Activated T-cell treated with anti-CD3 and anti-CD28 coated beads, Interleukin-2, amount 50 U/mL, for 24 hours (primary cell): ENCODE measurements at regions not wholly inside any gene's neighbourhood (a gene's known extent, or its start where the extent isn't known, plus 50 kb on each side); places are given as distances from the start of the nearest gene placed in this dataset.

Experiments
- DNase-seq: peaks from one replicate; pipeline ENCODE4 v3.0.0-alpha.2; 2020
- H3K27ac Mint-ChIP-seq: 2 replicates; pipeline ENCODE4 v1.8.0; 2020; ENCODE audit warnings: mild to moderate bottlenecking, mixed read lengths
- H3K27me3 Mint-ChIP-seq: 2 replicates; pipeline ENCODE4 v1.8.0; 2020; ENCODE audit warnings: mixed read lengths
- H3K36me3 Mint-ChIP-seq: 2 replicates; pipeline ENCODE4 v1.8.0; 2020; ENCODE audit warnings: low read depth, mixed read lengths
- H3K4me1 Mint-ChIP-seq: 2 replicates; pipeline ENCODE4 v1.8.0; 2020; ENCODE audit warnings: low read depth, mixed read lengths
- H3K4me3 Mint-ChIP-seq: 2 replicates; pipeline ENCODE4 v1.8.0; 2020; ENCODE audit warnings: mild to moderate bottlenecking, moderate library complexity, mixed read lengths
- H3K9me3 Mint-ChIP-seq: 2 replicates; pipeline ENCODE4 v1.8.0; 2020; ENCODE audit warnings: mixed read lengths

- Mint-ChIP-seq H3K27me3 (no peaks in the 10 kb centered on the region), H3K36me3 (peaks cover 2% of the 10 kb centered on the region), H3K4me1 (peaks cover 54% of the 10 kb centered on the region), H3K4me3 (no peak overlapping the region), H3K27ac (peak overlapping the region; percentile 91), H3K9me3 (no peaks in the 10 kb centered on the region)
- DNase-seq = no peak
Measured at GRCh38 chr13:73984201-73984600, 150.0 kb downstream of the KLF12 start.

- DNase-seq = no peak
- H3K27ac Mint-ChIP-seq = no peak overlapping the region
- H3K4me1 Mint-ChIP-seq = peaks cover 51% of the 10 kb centered on the region
- H3K36me3 Mint-ChIP-seq = peaks cover 6% of the 10 kb centered on the region
- H3K9me3 Mint-ChIP-seq = no peaks in the 10 kb centered on the region
- H3K27me3 Mint-ChIP-seq = no peaks in the 10 kb centered on the region
- H3K4me3 Mint-ChIP-seq = no peak overlapping the region
Measured at GRCh38 chr13:73983109-73983508, 151.1 kb downstream of the KLF12 start.

DNA sequence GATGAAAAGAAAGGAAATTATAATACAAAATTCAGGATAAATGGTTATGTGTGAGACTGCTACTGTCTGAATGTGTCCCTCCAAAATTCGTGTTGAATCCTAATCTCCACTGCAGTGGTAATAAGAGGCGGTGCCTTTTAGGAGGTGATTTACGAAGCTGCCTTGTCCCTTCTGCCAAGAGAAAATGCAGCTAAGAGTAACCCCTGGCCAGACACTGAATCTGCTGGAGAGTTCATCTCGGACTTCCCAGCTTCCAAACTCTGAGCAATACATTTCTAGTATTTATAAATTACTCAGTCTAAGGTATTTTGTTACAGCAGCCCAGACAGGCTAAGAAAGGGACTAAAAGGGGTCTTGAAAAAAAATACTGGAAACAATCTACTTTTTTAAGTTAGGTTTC is 152.6 kb downstream of the KLF12 start:
- Mint-ChIP-seq H3K27ac (no peak overlapping the region), H3K36me3 (peaks cover 14% of the 10 kb centered on the region), H3K4me1 (peaks cover 52% of the 10 kb centered on the region), H3K9me3 (no peaks in the 10 kb centered on the region), H3K4me3 (no peak overlapping the region), H3K27me3 (no peaks in the 10 kb centered on the region)
- no peak for DNase-seq

GRCh38 chr13:73975767-73976166 is 158.4 kb downstream of the KLF12 start:
- DNase-seq = no peak
- Mint-ChIP-seq H3K36me3 (peaks cover 22% of the 10 kb centered on the region), H3K4me3 (no peak overlapping the region), H3K4me1 (peaks cover 62% of the 10 kb centered on the region), H3K27ac (no peak overlapping the region), H3K9me3 (peaks cover 5% of the 10 kb centered on the region), H3K27me3 (no peaks in the 10 kb centered on the region)

DNA sequence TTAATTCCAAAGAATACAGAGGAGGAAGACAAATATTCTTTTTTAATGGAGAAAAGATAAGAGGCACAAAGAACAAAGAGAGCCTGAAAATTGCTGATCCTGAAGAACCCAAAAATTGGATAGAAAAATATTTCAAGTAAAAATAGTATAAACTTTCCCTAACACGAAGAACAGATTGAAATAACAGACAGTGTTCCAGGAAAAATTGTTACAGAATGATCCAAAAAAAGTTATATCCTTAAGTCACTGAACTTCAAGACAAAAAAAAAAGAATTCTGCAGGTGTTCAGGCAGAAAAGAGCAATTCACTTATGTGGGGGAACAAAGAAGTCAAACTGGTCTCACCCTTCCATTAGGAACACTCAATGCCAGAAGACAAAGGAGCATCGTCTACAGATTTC is 160.2 kb downstream of the KLF12 start:
- Mint-ChIP-seq H3K36me3 (peaks cover 27% of the 10 kb centered on the region), H3K27ac (no peak overlapping the region), H3K4me1 (peaks cover 67% of the 10 kb centered on the region), H3K4me3 (no peak overlapping the region), H3K27me3 (no peaks in the 10 kb centered on the region), H3K9me3 (peaks cover 5% of the 10 kb centered on the region)
- no peak for DNase-seq

DNA sequence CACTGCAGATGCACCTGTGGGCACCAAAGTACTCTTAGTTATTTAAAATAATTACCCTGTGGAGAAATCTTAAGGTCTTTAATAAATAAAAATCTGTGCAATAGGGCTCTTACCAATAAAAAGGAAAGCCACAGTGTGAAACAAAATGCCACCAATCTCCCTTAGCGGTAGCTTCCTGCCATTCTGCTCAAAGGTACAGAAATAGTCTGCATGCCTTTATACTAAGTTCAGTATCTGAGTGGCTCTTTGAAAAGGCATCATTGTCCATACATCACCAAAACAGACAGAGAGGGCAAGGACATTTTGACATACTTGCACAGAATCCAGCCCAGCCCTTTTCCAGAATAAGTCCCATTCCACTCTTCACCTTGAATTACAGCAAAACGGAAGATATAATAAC is 161.0 kb downstream of the KLF12 start:
- peaks cover 68% of the 10 kb centered on the region for H3K4me1 Mint-ChIP-seq
- no peak overlapping the region for H3K27ac Mint-ChIP-seq
- H3K4me3 Mint-ChIP-seq = no peak overlapping the region
- peaks cover 5% of the 10 kb centered on the region for H3K9me3 Mint-ChIP-seq
- no peaks in the 10 kb centered on the region for H3K27me3 Mint-ChIP-seq
- no peak for DNase-seq
- H3K36me3 Mint-ChIP-seq = peaks cover 28% of the 10 kb centered on the region

DNA sequence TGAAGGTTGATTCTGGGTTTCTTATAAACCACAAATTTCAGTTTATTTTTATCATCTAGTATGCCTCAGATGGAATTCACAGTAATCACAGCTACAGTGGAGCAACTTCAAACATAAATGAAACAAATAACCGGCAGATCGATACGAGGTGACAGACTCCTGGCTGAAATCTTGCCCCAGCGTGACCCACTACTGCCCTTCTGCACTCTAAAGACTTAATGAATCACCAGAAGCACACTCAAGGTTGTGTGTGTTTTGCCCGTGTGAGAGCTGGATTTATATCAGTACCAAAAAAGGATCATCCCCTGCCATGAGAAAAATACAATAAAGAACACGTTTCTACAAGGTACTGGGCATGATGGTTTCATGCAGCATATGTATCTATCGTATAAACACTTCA is 161.7 kb downstream of the KLF12 start:
- Mint-ChIP-seq H3K36me3 (peaks cover 22% of the 10 kb centered on the region), H3K27ac (no peak overlapping the region), H3K27me3 (no peaks in the 10 kb centered on the region), H3K4me1 (peaks cover 68% of the 10 kb centered on the region), H3K9me3 (peaks cover 5% of the 10 kb centered on the region), H3K4me3 (no peak overlapping the region)
- no peak for DNase-seq

- Mint-ChIP-seq H3K4me1 (peaks cover 72% of the 10 kb centered on the region), H3K36me3 (peaks cover 21% of the 10 kb centered on the region), H3K9me3 (peaks cover 4% of the 10 kb centered on the region), H3K27ac (no peak overlapping the region), H3K27me3 (no peaks in the 10 kb centered on the region), H3K4me3 (no peak overlapping the region)
- DNase-seq = no peak
Measured at GRCh38 chr13:73971481-73971880, 162.7 kb downstream of the KLF12 start.

GRCh38 chr13:73970421-73971055 is 163.7 kb downstream of the KLF12 start:
- H3K36me3 Mint-ChIP-seq = peaks cover 18% of the 10 kb centered on the region
- peaks cover 70% of the 10 kb centered on the region for H3K4me1 Mint-ChIP-seq
- H3K9me3 Mint-ChIP-seq = no peaks in the 10 kb centered on the region
- no peak for DNase-seq
- no peak overlapping the region for H3K27ac Mint-ChIP-seq
- no peak overlapping the region for H3K4me3 Mint-ChIP-seq
- H3K27me3 Mint-ChIP-seq = no peaks in the 10 kb centered on the region

DNA sequence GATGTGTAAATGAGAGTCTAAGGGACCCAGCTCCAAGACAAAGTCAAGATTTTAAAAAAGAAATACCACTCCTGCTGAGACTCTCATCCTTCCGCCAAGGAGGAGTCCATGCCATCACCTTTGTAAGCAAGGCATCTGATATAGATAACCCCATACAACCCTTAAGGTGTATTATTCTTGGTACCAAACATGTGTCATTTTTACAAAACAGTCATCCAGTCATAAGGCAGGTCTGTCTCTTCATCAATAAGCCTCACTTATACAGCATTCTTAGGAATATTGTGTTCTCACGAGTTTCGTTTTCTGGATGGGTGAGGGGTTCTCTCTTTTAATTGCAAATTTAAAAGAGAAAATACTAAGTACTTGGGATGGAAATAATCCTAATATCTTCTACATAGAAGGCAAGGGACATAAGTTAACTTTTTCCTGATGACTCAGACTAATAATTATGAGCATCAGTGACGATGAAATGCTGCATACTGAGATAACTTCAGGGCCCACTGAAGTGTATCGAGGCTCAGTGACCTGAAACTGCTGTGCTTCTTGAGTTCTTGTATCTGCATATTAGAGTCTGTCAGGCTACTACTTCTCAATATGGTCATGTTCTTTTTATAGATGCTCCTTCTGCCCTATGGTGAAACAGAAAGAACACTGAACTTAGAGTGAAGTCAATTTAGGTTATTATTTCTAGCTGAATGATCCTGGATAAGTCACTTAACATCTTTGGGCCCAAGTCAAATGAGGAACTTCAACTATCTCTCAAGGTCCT is 166.6 kb downstream of the KLF12 start:
- Mint-ChIP-seq H3K4me3 (no peak overlapping the region), H3K27ac (no peak overlapping the region), H3K27me3 (no peaks in the 10 kb centered on the region), H3K36me3 (peaks cover 21% of the 10 kb centered on the region), H3K4me1 (peaks cover 63% of the 10 kb centered on the region), H3K9me3 (no peaks in the 10 kb centered on the region)
- no peak for DNase-seq

- peaks cover 2% of the 10 kb centered on the region for H3K9me3 Mint-ChIP-seq
- H3K27me3 Mint-ChIP-seq = no peaks in the 10 kb centered on the region
- peaks cover 59% of the 10 kb centered on the region for H3K4me1 Mint-ChIP-seq
- no peak overlapping the region for H3K4me3 Mint-ChIP-seq
- H3K36me3 Mint-ChIP-seq = peaks cover 27% of the 10 kb centered on the region
- H3K27ac Mint-ChIP-seq = no peak overlapping the region
- DNase-seq = no peak
Measured at GRCh38 chr13:73966331-73966730, 167.9 kb downstream of the KLF12 start.

- H3K4me3 Mint-ChIP-seq = no peak overlapping the region
- DNase-seq = no peak
Measured at GRCh38 chr13:73962284-73962683, 171.9 kb downstream of the KLF12 start.

GRCh38 chr13:73961181-73961580 is 173.0 kb downstream of the KLF12 start:
- DNase-seq = no peak
- Mint-ChIP-seq H3K4me1 (peaks cover 43% of the 10 kb centered on the region), H3K27me3 (no peaks in the 10 kb centered on the region), H3K4me3 (no peak overlapping the region), H3K36me3 (peaks cover 20% of the 10 kb centered on the region), H3K27ac (no peak overlapping the region), H3K9me3 (peaks cover 4% of the 10 kb centered on the region)

More at GRCh38 chr13:73962284-73962683, 171.9 kb downstream of the KLF12 start:
- H3K27me3 Mint-ChIP-seq = no peaks in the 10 kb centered on the region
- peaks cover 22% of the 10 kb centered on the region for H3K36me3 Mint-ChIP-seq
- no peak overlapping the region for H3K27ac Mint-ChIP-seq
- H3K4me1 Mint-ChIP-seq = peaks cover 44% of the 10 kb centered on the region
- peaks cover 4% of the 10 kb centered on the region for H3K9me3 Mint-ChIP-seq

- no peaks in the 10 kb centered on the region for H3K27me3 Mint-ChIP-seq
- H3K4me1 Mint-ChIP-seq = peaks cover 48% of the 10 kb centered on the region
- no peak overlapping the region for H3K4me3 Mint-ChIP-seq
- peaks cover 18% of the 10 kb centered on the region for H3K36me3 Mint-ChIP-seq
- H3K27ac Mint-ChIP-seq = no peak overlapping the region
- no peak for DNase-seq
- peaks cover 4% of the 10 kb centered on the region for H3K9me3 Mint-ChIP-seq
Measured at GRCh38 chr13:73960474-73960873, 173.7 kb downstream of the KLF12 start.

DNA sequence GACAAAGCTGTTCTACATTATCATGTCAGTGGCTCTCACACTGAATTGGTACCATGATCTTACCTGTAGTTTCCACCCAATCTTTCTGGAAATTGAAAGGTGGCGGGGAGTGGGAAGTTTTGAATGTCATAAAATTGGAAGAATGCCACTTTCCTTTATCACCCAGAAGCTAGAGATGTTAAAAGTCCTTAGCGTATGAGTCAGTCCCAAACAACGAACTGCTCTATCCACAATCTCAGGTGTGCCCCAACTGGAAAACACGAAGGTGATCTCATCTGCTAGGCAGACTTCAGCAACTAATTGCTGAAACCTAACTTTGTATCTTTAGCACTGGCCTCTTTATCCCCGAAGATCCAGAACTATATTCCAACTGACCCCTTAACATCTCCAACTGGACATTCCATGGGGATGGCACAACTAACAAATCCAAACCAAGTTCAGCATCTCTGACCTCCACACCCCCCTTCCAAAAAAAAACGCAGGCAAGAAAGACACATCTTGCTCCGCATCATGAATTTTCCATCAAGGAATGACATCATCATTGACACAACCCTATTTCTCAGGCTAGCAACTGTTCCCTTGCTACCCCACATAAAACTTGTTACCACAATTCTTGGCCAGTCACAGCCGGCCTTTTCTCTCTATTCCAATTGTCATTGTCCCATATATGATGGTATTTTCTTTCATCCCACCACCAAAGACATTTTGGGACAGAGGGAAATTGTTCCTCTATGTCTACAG is 175.4 kb downstream of the KLF12 start:
- no peak for DNase-seq
- Mint-ChIP-seq H3K36me3 (peaks cover 13% of the 10 kb centered on the region), H3K27me3 (no peaks in the 10 kb centered on the region), H3K27ac (no peak overlapping the region), H3K9me3 (peaks cover 4% of the 10 kb centered on the region), H3K4me3 (no peak overlapping the region), H3K4me1 (peaks cover 48% of the 10 kb centered on the region)
